ENCODE measurements at regions not wholly inside any gene's neighbourhood (a gene's known extent, or its start where the extent isn't known, plus 50 kb on each side); places are given as distances from the start of the nearest gene placed in this dataset.

DNA sequence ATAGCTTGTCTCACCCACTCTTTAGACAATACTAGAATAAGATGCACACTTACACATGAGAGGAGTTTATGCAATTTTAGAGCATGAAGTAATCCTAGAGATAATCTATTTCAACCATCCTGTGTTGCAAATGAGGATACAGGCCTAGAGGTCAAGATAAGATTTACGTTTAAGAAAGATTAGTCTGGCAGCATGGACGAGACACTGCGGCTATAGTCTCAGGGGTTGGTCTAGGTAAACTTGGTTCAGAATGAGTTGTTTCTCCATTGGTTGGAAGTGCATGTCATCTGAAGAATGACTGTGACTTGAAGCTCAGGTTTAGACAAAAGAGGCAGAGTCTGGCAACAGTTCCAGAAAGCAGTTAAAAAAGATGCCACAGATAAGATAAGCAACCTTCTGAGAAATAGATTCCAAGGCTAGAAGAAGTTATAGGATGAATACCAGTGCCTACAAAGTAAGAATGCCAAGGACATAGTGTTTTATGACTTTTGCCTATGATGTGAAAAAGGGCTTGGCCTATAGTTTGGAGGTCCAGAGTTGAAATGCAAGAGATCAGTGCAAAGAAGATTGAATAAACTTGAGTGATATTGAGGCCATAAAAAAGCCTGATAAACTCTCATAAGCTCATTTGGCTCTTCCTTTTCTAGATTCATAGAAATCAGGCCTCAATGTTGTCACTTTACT, 631.0 kb downstream of the SQOR start:
- TF ChIP-seq CTCF (IDR thresholded peaks at IDR 0.05; ENCODE audit: low read length) (no peak), EZH2 (IDR thresholded peaks at IDR 0.05; ENCODE audit: borderline replicate concordance, low read length) (no peak)
